Stimulated activated CD4-positive, alpha-beta T cell treated with anti-CD3 and anti-CD28 coated beads, Interleukin-15, amount 100 ng/mL, for 24 hours (primary cell): ENCODE measurements at regions not wholly inside any gene's neighbourhood (a gene's known extent, or its start where the extent isn't known, plus 50 kb on each side); places are given as distances from the start of the nearest gene placed in this dataset.

Experiments
- DNase-seq: peaks from one replicate; pipeline ENCODE4 v3.0.0-alpha.2; 2020

DNA sequence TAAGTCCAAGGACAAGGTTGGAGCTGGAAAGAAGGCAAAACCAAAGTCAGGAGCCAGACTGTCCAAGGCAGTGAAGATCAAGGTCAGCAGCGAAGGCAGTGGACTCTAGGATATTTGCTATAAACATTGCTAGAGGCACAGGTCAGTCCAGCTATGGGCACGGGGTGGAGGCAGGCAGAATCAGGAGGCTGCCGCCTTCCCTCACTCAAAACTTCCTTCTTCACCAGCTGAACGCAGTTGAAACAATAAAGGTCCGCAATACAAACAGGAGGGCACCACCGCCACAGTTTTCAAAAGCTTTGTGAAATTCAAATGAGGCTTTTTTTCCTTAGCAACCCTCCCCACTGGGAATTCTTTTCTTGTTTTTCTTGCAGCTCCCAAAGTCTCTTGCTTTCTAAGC lies 372.4 kb downstream of the NXPE2 start:
- no peak for DNase-seq

- DNase-seq, result no peak
Observed at GRCh38 chr11:115051938-115052590, 373.7 kb downstream of the NXPE2 start.

- DNase-seq, result no peak
Observed at GRCh38 chr11:115052601-115053000, 374.3 kb downstream of the NXPE2 start.

DNA sequence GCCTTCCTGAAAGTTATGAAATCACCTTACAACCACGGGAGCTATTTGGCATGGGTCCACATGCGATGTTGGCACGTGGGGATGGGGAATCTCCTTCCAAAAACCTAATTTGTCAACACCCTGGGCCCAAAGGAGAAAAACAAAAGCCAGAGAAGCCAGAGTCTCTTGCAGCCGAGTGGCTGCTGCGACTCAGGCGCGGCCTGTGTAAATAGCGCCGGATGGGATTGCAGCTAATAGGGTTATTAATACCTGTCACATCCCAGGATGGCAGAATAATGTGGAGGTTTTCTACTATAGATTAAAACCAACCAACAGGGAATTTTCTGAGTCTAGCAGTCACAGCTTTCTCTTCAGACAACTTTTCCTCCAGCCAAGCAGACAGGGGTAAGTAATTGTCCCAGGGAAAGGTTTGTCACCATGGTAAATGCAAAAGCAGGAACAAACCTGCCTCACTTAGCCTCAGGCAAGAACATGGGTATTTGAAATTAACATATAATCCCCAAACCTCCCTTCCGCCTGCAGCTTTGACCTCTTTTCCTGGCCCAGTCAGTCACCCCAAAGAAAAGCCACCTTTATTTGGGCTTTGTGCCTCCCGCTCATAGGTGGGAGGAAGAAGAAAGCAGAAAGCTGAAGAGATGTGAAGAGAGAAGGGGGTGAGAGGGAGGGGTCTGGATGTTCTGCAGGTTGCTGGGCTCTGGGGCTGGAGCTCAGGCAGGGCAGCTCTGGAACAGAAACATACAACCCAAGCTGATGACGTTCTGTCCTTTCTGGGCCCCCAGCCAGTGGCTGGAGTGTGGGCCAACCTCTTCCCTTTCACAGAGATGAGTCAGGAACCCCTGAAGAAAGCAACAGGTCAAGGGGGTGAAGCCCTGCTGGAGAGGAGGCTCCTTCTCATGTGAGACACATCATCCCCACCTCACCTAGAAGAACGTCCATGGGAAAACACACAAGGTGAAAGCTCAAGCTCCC lies 376.5 kb downstream of the NXPE2 start:
- no peak for DNase-seq

DNA sequence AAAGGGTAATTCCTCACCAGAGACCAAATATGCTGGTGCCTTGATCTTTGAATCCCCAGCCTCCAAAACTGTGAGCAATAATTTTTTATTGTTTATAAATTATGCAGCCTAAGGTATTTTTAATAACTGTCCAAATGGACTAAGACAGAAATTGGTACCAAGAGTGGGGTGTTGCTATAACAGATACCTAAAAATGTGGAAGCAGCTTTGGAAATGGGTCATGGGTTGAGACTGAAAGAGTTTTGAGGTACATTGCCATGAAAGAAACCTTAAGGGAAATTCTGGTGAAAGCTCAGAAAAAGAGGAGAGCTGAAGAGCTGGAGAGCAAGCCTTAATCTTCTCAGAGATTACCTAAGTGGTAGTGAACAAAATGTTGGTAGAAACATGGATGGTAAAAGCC lies 378.2 kb downstream of the NXPE2 start:
- no peak for DNase-seq

GRCh38 chr11:115060840-115061239 lies 382.5 kb downstream of the NXPE2 start:
- DNase-seq, result no peak

DNA sequence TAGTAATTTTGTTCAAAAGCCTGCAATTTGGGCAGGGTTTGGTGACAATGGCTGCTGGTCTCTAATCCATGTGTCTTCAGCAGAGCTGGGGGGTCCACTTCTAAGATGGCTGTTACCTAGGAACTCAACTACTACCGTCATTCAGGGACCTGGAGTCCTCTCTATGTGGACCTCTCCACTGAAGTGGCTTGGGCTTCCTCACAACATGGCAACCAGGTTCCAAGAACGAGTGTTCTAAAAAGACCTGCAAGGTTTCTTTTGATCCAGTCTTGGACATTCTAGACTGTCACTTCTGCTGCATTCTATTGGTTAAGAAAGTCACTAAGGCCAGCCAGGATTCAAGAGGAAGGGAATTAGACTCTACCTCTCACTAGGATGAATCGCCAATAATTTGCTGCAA lies 387.0 kb downstream of the NXPE2 start:
- no peak for DNase-seq

DNA sequence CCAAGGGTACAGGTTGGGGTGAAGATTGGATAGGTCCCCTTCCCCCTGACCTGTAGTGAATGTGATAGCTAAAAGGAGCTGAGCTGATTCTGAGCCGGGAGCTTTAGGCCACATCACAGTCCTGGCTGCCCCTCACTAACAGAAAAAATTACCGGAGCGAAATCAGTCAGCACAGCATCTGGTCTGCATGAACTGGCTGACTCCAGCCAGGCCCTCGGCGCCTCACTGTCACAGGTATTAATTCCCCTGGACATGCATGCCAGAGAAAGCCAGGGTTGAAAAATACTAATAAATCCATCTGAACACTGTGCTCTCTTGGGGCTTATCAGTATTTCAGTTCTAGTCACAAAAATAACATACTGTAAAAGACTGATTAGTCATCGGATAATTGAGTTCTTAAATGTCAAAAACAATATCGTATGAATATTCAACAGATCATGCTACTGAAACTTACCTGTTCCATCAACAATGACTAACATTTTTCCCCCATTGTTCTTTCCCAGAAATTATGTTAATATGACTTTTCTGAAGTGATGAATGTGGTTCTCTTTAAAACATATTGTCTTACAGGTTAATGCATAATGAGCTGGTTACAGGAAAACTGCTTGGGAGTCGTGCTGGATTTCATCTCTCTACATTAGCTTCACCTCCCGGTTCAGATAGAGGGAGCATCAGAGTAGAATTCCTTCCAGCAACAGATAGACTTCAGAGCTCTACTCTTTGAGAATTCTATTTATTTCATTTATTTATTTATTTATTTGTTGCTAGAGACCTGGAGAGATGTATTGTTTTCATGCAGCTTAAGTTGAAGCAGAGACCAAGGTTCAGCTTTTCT lies 387.7 kb downstream of the NXPE2 start:
- no peak for DNase-seq

- DNase-seq, result no peak
Observed at GRCh38 chr11:115067471-115067870, 389.1 kb downstream of the NXPE2 start.

GRCh38 chr11:115067900-115068530 lies 389.7 kb downstream of the NXPE2 start:
- DNase-seq, result no peak

- DNase-seq, result no peak
Observed at GRCh38 chr11:115069599-115069998, 391.3 kb downstream of the NXPE2 start.

- DNase-seq, result no peak
Observed at GRCh38 chr11:115075356-115075755, 397.0 kb downstream of the NXPE2 start.

- DNase-seq, result no peak
Observed at GRCh38 chr11:115077740-115078139, 399.4 kb downstream of the NXPE2 start.

- no peak for DNase-seq
Observed at GRCh38 chr11:115078461-115079438, 400.4 kb downstream of the NXPE2 start.

GRCh38 chr11:115080923-115081680 lies 402.8 kb downstream of the NXPE2 start:
- no peak for DNase-seq

- DNase-seq, result no peak
Observed at GRCh38 chr11:115081972-115082371, 403.6 kb downstream of the NXPE2 start.

GRCh38 chr11:115083144-115083806 lies 404.9 kb downstream of the NXPE2 start:
- DNase-seq, result no peak

GRCh38 chr11:115084231-115084630 lies 405.9 kb downstream of the NXPE2 start:
- DNase-seq, result no peak

DNA sequence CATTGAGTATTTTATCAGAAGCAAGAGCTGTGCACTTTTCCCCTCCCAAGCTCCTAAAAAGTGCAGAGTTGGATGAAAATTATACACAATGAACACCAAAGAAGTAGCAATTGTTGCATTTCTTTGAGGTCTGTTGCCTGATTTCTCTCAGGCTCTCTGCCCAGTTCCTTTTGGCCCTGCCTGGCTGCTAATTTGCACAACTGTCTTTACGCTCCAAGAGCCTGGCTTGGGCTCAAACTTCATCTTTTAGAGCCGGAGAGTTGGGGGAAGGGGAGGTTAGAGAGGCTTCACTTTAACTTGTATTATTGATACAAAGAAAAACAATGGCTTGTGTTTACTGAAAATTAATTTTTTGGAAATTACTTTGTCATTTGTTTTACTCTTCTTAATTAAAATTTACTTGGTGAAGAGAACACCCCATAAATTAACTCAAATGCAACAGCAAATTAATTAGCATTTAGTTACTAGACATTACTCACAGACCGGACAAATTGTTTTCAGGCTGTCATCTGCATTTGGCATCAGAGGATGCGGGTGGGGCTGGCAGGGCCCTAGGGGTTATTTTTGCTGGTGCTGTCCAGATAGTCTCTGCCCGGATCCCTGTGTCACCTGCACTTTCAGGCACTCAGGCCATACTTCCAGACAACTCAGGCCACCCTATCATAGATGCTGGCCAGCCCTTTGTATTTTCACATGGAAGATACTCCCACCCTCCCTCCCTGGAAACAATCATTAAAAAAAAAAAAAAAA lies 407.3 kb downstream of the NXPE2 start:
- DNase-seq, result no peak
